ENCODE measurements at regions not wholly inside any gene's neighbourhood (a gene's known extent, or its start where the extent isn't known, plus 50 kb on each side); places are given as distances from the start of the nearest gene placed in this dataset.

DNA sequence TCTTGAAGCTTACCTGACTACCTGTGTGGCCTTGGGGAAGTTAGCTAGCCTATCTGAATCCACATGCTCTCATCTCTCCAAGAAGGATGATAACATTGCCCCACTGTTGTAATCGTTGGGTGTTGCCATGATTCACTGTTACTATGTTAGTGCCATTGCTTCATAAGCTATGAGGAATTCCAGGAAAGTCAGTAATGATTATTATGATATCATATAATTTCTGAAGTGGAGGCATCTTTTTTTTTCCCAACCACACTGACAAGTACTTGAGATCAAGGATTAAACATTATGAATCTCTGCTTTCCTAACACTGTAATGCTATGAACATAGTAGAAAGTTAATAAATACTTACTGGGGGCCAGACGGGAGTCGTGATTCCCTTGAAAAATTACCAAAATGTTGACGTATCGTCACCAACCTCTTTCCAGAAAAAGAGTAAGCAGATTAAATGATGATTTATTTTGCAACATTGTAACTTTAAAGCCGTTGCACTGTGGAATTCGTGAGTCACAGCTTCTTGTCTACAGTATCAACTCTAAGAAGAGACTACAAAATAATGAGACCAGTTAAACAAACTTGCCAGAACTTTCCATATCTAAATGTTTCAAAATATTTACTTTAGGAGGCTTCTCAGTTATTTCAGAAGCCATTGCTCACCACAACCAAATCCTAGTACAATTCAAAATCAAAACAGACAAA is 459.9 kb downstream of the PIK3C3 start:
- DNase-seq = peak; percentile 51
- in situ Hi-C loops (cut with HindIII; ENCODE audit: low pct_ligation_motif_present, low pct_unique_long_range_greater_than_20kb, low sequenced_read_pairs) = no loop called here

DNA sequence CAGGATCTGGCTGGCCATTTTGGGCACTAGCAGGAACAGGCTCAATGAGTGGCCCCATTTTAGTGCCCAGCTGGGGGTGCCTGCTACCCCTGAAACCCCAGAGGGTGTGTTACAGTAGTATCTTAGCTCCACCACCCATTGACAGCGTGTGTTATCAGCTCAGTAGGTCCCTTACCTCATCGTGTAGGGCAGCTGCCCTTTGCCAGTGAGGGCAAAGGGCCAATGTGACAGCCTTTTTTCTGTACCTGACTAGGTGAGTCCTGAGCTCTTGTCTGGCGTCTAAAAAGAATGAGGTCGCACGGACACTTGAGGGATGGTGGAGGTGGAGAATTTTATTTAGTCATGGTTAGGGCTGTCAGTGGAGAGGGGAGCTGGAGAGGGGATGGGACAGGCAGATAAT is 462.2 kb downstream of the PIK3C3 start:
- no peak for DNase-seq
- in situ Hi-C loops (cut with HindIII; ENCODE audit: low pct_ligation_motif_present, low pct_unique_long_range_greater_than_20kb, low sequenced_read_pairs) = no loop called here

DNA sequence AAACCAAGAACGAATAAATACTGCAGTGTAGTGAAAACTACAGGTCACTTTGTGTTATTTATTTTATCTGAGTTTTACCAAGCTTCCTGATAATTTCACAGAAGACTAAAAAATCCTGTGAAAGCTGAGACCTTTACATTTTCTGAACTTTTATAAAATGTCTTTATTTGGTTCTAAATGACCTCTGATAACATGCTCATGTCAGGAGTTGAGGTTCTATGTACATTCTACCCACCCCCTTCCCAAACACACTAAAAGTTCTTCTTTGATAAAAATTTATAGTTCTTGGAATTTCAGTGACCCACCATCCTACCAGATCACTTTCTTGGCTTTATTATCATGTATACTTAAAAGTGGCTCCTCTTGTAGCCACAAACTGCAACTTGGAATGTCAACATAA is 463.1 kb downstream of the PIK3C3 start:
- in situ Hi-C loops (cut with HindIII; ENCODE audit: low pct_ligation_motif_present, low pct_unique_long_range_greater_than_20kb, low sequenced_read_pairs) = no loop called here
- no peak for DNase-seq

DNA sequence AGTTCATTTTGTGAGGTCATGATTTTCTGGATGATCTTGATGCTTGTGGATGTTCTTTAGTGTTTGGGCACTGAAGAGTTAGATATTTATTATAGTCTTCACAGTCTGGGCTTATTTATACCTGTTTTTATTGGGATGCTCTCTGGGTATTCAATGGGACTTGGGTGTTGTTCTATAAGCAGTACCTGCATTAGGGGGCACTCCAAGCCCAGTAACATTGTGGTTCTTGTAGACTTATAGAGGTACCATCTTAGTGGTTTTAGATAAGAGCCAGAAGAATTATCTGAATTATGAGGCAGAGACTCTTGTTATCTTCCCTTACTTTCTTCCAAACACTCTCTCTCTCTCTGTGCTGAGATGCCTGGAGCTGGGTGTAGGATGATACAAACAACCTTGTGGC is 470.0 kb downstream of the PIK3C3 start:
- in situ Hi-C loops (cut with HindIII; ENCODE audit: low pct_ligation_motif_present, low pct_unique_long_range_greater_than_20kb, low sequenced_read_pairs) = no loop called here
- DNase-seq = no peak

DNA sequence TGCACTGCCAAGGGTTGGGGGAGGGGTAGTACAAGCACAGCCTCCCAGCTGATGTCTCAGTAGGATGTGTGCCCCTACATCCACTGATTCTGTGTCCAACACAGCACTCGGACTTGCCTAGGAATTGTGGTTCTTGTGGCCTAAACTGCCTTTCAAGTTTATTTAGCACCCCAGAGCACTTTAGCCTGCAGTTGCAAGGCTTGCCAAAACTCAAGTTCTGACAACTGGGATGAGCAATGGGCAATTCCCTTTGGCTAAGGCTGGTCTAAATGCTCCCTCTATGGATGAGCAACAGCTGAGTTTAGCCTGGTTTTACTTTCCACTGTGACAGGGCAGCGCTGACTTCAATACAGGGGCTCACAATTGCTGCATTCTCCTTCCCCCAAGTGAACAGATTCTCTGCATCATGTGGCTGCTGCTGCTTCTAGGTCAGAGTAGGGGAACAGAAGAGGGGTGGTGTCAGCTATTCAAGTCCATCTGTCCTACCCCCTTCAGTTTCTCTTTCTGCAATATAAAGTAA is 471.5 kb downstream of the PIK3C3 start:
- DNase-seq = no peak
- in situ Hi-C loops (cut with HindIII; ENCODE audit: low pct_ligation_motif_present, low pct_unique_long_range_greater_than_20kb, low sequenced_read_pairs) = no loop called here

DNA sequence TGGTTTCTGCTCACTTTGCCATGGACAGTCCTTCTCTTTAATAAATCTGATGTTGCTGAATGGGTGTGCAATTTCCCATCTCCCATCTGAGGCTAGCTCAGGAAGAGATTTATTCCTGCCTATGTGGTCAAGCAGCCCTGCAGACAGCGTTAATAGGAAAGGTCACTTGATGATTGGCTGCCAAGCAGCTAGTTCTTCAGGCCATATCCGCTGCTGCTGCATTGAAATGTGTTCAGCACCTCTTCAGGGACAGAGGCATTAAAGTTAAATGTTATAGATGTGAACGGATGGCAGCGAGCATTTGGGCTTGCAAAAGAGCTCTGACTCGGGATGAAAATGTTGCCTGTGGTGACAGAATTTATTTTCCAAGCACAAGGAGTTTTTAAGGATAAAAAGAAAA is 474.2 kb downstream of the PIK3C3 start:
- no peak for DNase-seq
- in situ Hi-C loops (cut with HindIII; ENCODE audit: low pct_ligation_motif_present, low pct_unique_long_range_greater_than_20kb, low sequenced_read_pairs) = no loop called here

DNA sequence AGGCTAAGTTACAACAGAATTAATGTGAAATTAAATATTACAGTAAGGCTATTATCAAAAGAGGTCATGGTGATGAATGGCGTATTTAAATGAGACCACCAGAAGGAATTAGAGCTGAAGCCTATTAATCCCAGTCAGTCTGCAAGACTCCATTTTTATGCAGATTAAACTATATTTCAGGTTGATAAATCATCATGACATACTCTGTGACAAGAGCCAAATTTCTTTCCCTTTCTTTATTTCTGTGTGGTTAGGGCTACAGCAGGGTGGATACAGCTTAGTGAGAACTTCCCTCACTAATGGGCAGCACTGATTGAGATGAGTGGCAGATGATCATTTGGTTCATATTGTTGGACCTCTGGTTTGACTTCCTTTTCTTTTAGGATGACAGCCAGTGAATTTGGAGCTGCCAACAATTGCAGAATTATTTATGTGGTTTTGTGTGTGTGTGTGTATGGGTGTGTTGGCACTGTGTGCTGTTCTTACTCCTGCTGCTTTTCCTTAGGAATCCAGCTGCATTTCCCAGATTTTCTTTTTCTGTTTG is 481.3 kb downstream of the PIK3C3 start:
- in situ Hi-C loops (cut with HindIII; ENCODE audit: low pct_ligation_motif_present, low pct_unique_long_range_greater_than_20kb, low sequenced_read_pairs) = no loop called here
- no peak for DNase-seq

DNA sequence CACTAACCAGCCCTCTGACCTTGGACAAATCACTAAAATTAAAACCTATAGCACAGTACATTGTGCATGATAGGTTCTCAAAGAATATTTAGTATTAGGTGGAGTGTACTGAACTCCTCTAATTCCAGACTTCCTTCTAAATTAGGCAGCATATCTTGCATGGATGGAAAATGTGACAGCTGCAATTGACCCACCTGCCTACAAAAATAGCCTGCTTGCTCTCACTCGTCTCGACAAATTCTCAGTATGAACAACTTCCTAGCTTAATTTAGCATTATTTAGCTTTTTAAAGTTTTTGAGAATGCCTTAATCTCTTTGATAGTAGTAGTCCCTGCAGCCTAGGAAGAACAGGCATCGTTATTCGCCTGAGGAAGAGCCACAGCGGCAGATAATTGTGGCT is 482.0 kb downstream of the PIK3C3 start:
- no peak for DNase-seq
- in situ Hi-C loops (cut with HindIII; ENCODE audit: low pct_ligation_motif_present, low pct_unique_long_range_greater_than_20kb, low sequenced_read_pairs) = no loop called here

DNA sequence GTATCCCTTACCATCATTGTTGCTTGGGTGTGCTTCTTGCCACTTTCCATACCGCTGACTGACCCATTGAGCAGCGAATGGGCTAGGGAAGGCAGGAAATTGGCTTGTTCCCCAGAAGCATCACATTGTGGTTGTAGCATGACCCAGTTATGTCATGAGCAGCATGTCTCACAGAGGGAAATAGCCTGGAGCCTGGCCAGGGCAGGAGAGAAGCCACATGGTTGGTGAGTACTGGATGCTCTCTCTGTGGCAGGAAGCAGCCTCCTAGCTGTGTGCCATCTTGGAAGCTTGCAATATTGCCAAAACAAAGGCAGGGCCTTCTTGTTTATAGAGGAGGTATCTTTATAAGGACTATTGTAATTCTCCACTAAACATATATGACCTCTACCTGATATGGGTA is 482.6 kb downstream of the PIK3C3 start:
- no peak for DNase-seq
- in situ Hi-C loops (cut with HindIII; ENCODE audit: low pct_ligation_motif_present, low pct_unique_long_range_greater_than_20kb, low sequenced_read_pairs) = no loop called here

DNA sequence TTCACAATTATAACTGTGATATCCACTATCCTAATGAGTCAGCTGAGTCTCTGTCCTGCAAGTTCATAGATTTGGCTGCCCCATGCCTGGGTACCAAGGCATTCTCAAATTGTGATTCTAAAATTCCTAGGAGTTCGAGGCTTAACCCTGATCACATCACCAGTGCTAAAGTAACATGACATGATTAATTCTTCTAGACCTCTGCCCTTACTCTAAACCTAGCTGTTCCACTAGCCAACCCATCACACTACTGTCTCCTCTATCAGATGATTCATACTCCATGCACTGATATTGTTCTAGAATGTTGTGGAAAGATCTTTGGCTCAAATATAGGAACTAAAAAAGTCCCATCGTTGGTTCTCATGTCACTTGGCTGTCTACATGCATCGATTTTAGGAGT is 487.6 kb downstream of the PIK3C3 start:
- in situ Hi-C loops (cut with HindIII; ENCODE audit: low pct_ligation_motif_present, low pct_unique_long_range_greater_than_20kb, low sequenced_read_pairs) = no loop called here
- DNase-seq = no peak

DNA sequence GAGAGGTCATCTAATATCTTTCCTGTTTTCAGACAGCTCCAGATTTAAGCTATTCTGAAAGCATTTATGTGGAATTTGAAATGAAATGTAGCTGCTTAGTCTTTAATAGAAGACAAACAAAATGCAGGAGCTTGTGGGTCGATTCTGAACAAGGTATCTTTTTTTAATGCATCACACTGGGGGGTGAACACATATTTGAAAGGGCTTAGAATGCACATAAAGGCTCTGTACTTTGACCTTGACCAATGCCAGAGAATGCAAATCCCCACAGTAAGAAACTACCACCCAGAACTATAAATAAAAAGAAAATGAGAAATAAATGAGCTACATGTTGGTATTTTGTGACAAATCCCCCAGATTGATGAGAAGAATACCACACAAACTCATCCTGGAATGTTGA is 489.3 kb downstream of the PIK3C3 start:
- in situ Hi-C loops (cut with HindIII; ENCODE audit: low pct_ligation_motif_present, low pct_unique_long_range_greater_than_20kb, low sequenced_read_pairs) = no loop called here
- no peak for DNase-seq

DNA sequence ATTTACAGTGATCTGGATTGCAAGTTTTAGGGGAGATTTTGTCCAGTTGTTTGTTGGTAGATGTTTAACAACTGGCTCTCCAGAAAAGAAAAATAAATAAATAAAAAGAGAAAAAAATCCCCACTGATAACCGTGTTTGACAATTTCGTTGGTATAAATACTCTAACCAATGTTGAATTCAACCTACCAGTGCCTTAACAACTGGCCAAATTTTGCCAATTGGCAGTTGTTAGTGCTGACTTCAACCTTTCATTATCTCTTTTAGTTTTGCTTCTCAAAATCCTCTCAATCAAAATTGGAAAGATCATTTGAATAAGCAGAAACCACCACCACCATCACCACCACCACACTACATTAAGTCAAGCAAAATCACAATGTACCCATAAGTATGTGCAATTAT is 490.3 kb downstream of the PIK3C3 start:
- DNase-seq = no peak
- in situ Hi-C loops (cut with HindIII; ENCODE audit: low pct_ligation_motif_present, low pct_unique_long_range_greater_than_20kb, low sequenced_read_pairs) = no loop called here

DNA sequence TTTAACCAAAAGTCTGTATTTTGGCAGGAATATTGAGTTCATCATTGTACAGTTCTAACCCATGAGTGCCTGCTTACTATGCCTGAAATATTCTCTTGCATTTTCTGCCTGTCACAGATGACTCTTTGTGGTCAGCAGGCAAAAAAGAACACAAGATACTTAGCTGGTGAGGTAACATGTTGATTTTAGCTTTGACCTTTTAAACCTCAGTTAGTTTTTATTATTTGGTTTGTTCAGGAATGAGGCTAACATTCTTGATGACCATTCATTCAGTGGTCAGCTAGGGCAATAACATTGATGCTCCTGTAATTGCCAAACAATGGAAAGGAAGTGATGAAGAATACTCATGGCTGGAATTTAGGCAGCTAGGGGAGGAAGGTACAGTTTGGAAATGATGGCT is 491.2 kb downstream of the PIK3C3 start:
- in situ Hi-C loops (cut with HindIII; ENCODE audit: low pct_ligation_motif_present, low pct_unique_long_range_greater_than_20kb, low sequenced_read_pairs) = no loop called here
- DNase-seq = peak; percentile 22

DNA sequence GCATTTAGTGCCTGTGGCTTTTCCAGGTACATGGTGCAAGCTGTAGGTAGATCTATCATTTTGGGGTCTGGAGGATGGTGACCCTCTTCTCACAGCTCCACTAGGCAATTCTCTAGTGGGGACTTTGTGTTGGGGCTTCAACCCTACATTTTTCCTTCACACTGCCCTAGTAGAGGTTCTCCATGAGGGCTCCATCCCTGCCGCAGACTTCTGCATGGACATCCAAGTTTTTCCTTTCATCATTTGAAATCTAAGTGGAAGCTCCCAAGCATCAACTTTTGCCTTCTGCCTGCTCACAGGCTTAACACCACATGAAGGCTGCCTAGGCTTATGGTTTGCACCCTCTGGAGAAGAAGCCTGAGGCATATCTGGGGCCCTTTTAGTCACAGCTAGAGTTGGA is 492.7 kb downstream of the PIK3C3 start:
- no peak for DNase-seq
- in situ Hi-C loops (cut with HindIII; ENCODE audit: low pct_ligation_motif_present, low pct_unique_long_range_greater_than_20kb, low sequenced_read_pairs) = no loop called here

DNA sequence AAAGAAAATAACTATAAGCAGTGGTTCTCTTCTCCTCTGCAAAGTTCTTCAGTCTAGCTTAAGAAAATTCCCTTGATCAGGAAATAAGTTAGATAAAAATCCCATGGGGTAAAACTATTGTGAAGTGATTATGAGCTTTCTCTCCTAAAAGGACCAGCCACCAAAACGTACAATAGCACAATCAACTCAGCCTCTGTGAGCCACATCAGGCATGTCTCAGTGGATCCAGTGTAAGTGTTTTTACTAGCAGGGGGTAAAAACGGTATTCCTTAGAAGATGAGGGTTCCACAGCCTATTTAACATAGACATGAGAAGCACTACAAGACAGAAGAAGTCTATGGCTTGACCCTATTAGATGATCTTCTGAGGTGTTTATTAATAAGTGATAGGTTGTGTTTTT is 503.2 kb downstream of the PIK3C3 start:
- DNase-seq = no peak
- in situ Hi-C loops (cut with HindIII; ENCODE audit: low pct_ligation_motif_present, low pct_unique_long_range_greater_than_20kb, low sequenced_read_pairs) = no loop called here

DNA sequence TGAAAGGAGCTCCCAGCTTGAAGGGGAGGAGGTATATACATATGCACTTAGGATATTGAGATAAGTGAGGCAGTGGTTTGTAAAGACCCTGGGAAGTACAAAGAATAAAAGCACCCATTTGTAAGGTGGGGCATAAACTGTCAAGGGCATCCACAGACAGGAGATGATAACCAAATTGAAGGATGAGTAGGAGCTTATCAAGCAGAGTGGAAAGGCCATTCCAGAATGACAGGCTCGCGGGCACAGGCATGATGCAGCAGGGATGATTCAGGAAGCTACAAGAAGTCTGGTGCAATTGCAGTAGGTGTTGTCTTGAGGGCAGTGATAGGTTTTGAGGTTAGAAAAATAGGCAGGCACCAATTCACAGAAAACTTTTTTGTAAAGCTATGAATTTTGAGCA is 504.8 kb downstream of the PIK3C3 start:
- in situ Hi-C loops (cut with HindIII; ENCODE audit: low pct_ligation_motif_present, low pct_unique_long_range_greater_than_20kb, low sequenced_read_pairs) = no loop called here
- no peak for DNase-seq

DNA sequence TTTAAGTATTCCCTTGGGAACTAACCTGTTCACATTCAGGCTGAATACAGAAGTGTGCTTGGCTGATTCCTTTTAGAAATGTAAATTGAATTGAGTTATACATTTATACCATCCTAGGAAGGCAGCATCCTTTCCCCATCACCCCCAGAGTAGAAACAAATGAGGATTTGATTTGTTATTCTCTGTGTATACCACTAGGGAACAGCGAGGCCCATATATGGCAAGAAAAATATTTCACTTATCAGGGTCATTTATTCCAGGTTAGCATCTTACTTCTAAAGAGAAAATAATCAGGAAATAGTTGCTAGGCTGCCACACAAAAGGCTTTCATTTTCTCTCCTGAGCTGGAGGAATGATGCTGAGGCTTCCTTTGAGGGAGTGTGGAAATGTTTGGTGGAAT is 516.9 kb downstream of the PIK3C3 start:
- DNase-seq = no peak
- in situ Hi-C loops (cut with HindIII; ENCODE audit: low pct_ligation_motif_present, low pct_unique_long_range_greater_than_20kb, low sequenced_read_pairs) = no loop called here

DNA sequence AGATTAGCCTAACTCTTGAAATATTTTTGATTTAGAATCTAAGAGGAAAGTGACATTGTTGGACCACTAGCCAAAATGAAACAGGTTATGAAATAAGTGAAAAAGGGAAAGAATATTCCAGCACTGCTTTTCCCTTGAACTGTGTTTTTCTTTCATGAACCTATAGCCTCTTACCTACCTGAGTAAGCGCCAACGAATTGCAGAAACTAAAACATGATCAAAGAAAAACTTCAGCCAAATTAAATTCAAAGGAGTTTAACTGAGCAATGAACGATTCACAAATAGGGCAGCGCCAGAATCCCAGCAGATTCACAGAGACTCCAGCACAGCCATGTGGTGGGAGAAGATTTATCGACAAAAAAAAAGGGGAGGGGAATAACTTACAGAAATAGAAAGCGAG is 518.6 kb downstream of the PIK3C3 start:
- in situ Hi-C loops (cut with HindIII; ENCODE audit: low pct_ligation_motif_present, low pct_unique_long_range_greater_than_20kb, low sequenced_read_pairs) = no loop called here
- DNase-seq = no peak

DNA sequence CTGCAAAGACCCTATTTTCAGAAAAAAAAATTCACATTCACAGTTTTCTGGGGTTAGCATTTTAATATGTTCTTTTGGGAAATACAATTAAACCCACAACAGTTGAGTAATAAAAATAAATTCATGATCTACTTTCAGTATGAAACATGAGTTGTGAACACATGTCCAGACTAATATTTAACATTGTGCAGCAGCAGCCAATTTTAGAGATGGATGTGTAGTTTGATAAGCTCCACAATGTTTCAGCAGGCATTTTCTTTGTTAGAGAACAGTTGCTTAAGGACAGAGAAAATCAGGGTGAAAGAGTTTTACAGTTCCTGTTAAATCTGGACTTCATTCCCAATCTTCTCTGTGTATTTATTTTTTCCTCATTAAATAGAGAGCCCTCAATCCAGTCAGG is 519.5 kb downstream of the PIK3C3 start:
- in situ Hi-C loops (cut with HindIII; ENCODE audit: low pct_ligation_motif_present, low pct_unique_long_range_greater_than_20kb, low sequenced_read_pairs) = no loop called here
- DNase-seq = no peak

DNA sequence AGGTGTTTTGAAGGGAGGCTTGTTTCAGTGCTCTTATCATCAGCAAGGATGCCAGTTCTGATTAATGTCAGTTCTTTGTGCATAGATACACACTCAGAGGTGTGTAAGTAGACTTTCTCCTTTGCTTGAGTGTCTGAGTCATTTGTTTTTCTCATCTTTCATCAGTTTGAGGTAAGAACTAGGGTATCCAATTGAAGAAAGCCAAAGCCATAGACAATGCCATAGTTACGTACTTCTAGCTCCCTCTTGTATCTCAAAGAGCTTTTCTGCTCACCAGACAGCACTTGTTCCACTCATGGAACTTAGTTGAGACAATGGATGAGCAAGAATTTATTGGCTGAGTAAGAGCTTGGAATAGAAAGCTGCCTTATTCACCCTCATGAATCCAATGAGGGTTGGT is 520.1 kb downstream of the PIK3C3 start:
- DNase-seq = no peak
- in situ Hi-C loops (cut with HindIII; ENCODE audit: low pct_ligation_motif_present, low pct_unique_long_range_greater_than_20kb, low sequenced_read_pairs) = no loop called here

DNA sequence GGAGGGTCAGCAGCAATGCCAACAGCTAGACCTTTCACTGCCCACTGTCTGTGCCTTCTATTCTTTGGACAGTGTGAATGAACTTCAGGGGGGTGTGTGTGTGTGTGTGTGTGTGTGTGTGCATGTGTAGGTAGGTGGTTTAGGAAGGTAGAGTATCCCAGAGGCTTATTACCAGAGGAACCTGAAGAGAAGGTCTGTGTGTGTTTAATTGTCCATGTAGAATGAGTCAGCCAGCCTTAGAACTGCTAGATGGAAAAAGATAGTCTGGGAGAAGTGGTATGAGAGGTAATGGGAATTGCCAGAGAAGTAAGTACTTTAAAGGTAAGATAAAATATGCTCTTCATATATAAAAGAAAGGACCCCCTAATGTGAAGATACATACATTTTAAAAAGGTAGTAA is 522.2 kb downstream of the PIK3C3 start:
- in situ Hi-C loops (cut with HindIII; ENCODE audit: low pct_ligation_motif_present, low pct_unique_long_range_greater_than_20kb, low sequenced_read_pairs) = no loop called here
- no peak for DNase-seq

All from ACHN (cell line).